ENCODE measurements at regions not wholly inside any gene's neighbourhood (a gene's known extent, or its start where the extent isn't known, plus 50 kb on each side); places are given as distances from the start of the nearest gene placed in this dataset.

GRCh38 chr20:7383216-7383615 is 557.0 kb downstream of the HAO1 start:
- Histone ChIP-seq H3K9me3 (no peaks in the 10 kb centered on the region), H3K27ac (no peak overlapping the region), H3K27me3 (no peaks in the 10 kb centered on the region), H3K4me1 (no peaks in the 10 kb centered on the region), H3K36me3 (no peaks in the 10 kb centered on the region), H3K4me3 (no peak overlapping the region)
- in situ Hi-C loops (cut with MboI; ENCODE audit: low pct_ligation_motif_present in 1 of 4, low pct_unique_long_range_greater_than_20kb in 1 of 4, low sequenced_read_pairs in 3 of 4) (no loop called here), intact Hi-C loops (cut with DNase I; ENCODE audit: low total_unique reads) (no loop called here)
- TF ChIP-seq CTCF (IDR thresholded peaks at IDR 0.05) (no peak), POLR2A (IDR thresholded peaks at IDR 0.05) (no peak), EP300 (IDR thresholded peaks at IDR 0.05; ENCODE audit: low read depth) (no peak), POLR2AphosphoS5 (IDR thresholded peaks at IDR 0.05) (no peak)
- DNase-seq, result no peak

- no peak for TF ChIP-seq POLR2AphosphoS5 (IDR thresholded peaks at IDR 0.05)
- no peak for TF ChIP-seq EP300 (IDR thresholded peaks at IDR 0.05; ENCODE audit: low read depth)
- no peak for TF ChIP-seq CTCF (IDR thresholded peaks at IDR 0.05)
- TF ChIP-seq POLR2A (IDR thresholded peaks at IDR 0.05), result no peak
- H3K4me1 ChIP-seq, result no peaks in the 10 kb centered on the region
- intact Hi-C loops (cut with DNase I; ENCODE audit: low total_unique reads), result no loop called here
- no peak overlapping the region for H3K27ac ChIP-seq
- H3K9me3 ChIP-seq, result no peaks in the 10 kb centered on the region
- H3K27me3 ChIP-seq, result no peaks in the 10 kb centered on the region
- WGBS, 2 donors (ENCODE audit: low coverage in 1 of 2), result 78 to 79% methylated on average over 3 of the region's 3 CpGs
- no peak for DNase-seq
- no peak overlapping the region for H3K4me3 ChIP-seq
- no peaks in the 10 kb centered on the region for H3K36me3 ChIP-seq
- in situ Hi-C loops (cut with MboI; ENCODE audit: low pct_ligation_motif_present in 1 of 4, low pct_unique_long_range_greater_than_20kb in 1 of 4, low sequenced_read_pairs in 3 of 4), result no loop called here
Observed at GRCh38 chr20:7387638-7388193, 552.5 kb downstream of the HAO1 start.

GRCh38 chr20:7389216-7389615 is 551.0 kb downstream of the HAO1 start:
- Histone ChIP-seq H3K9me3 (no peaks in the 10 kb centered on the region), H3K36me3 (no peaks in the 10 kb centered on the region), H3K4me3 (no peak overlapping the region), H3K4me1 (no peaks in the 10 kb centered on the region), H3K27me3 (no peaks in the 10 kb centered on the region), H3K27ac (no peak overlapping the region)
- DNase-seq, result no peak
- in situ Hi-C loops (cut with MboI; ENCODE audit: low pct_ligation_motif_present in 1 of 4, low pct_unique_long_range_greater_than_20kb in 1 of 4, low sequenced_read_pairs in 3 of 4) (no loop called here), intact Hi-C loops (cut with DNase I; ENCODE audit: low total_unique reads) (no loop called here)
- no peak for TF ChIP-seq EP300 (IDR thresholded peaks at IDR 0.05; ENCODE audit: low read depth)
- TF ChIP-seq POLR2A (IDR thresholded peaks at IDR 0.05), result no peak
- no peak for TF ChIP-seq POLR2AphosphoS5 (IDR thresholded peaks at IDR 0.05)
- TF ChIP-seq CTCF (IDR thresholded peaks at IDR 0.05), result no peak

- Histone ChIP-seq H3K4me1 (no peaks in the 10 kb centered on the region), H3K27ac (no peak overlapping the region), H3K9me3 (no peaks in the 10 kb centered on the region), H3K36me3 (no peaks in the 10 kb centered on the region), H3K4me3 (no peak overlapping the region), H3K27me3 (no peaks in the 10 kb centered on the region)
- 79 to 80% methylated on average over 4 of the region's 4 CpGs for WGBS, 2 donors (ENCODE audit: low coverage in 1 of 2)
- intact Hi-C loops (cut with DNase I; ENCODE audit: low total_unique reads), result no loop called here
- no peak for TF ChIP-seq CTCF (IDR thresholded peaks at IDR 0.05)
- no peak for DNase-seq
- in situ Hi-C loops (cut with MboI; ENCODE audit: low pct_ligation_motif_present in 1 of 4, low pct_unique_long_range_greater_than_20kb in 1 of 4, low sequenced_read_pairs in 3 of 4), result no loop called here
Observed at GRCh38 chr20:7392542-7393206, 547.6 kb downstream of the HAO1 start.

Measured in transverse colon (tissue), 4 donors.